ENCODE measurements at regions not wholly inside any gene's neighbourhood (a gene's known extent, or its start where the extent isn't known, plus 50 kb on each side); places are given as distances from the start of the nearest gene placed in this dataset.
"Not testable (repeated sequence)": the region's sequence is repeated elsewhere in the genome, so short reads cannot be mapped to it uniquely, and the experiment has no call there.

DNA sequence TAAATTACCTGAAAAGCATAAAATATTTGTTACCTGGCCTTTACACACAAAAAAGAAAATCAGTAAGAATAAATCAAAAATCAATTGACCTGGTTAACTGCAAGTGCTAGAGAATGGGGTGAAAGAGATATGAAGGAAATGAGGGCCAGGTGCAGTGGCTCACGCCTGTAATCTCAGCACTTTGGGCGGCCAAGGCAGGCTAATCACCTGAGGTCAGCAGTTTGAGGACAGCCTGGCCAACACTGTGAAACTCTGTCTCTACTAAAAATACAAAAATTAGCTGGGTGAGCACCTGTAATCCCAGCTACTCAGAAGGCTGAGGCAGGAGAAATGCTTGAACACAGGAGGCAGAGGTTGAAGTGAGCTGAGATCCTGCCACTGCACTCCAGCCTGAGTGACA, 1908.7 kb downstream of the PCDH9 start:
- not testable (repeated sequence) for H3K27me3 Mint-ChIP-seq; H3K36me3 Mint-ChIP-seq (ENCODE audit: insufficient read depth)

GRCh38 chr13:65314008-65314407, 1916.1 kb downstream of the PCDH9 start:
- H3K4me3 Mint-ChIP-seq = no peak overlapping the region
- ATAC-seq (replicated peaks) (no peak), DNase-seq (no peak)
- H3K9me3 Mint-ChIP-seq = peaks cover 15 to 25% of the 10 kb centered on the region in 2 donors
- H3K36me3 Mint-ChIP-seq (ENCODE audit: insufficient read depth) = no peaks in the 10 kb centered on the region
- H3K27ac Mint-ChIP-seq = no peak overlapping the region
- H3K27me3 Mint-ChIP-seq = no peaks in the 10 kb centered on the region
- no peaks in the 10 kb centered on the region for H3K4me1 Mint-ChIP-seq (ENCODE audit: low read depth in 2 of 2)

More for the DNA sequence above, 1908.7 kb downstream of the PCDH9 start:
- not testable (repeated sequence) for H3K27ac Mint-ChIP-seq; ATAC-seq (replicated peaks); H3K4me1 Mint-ChIP-seq (ENCODE audit: low read depth in 2 of 2); DNase-seq; H3K9me3 Mint-ChIP-seq; H3K4me3 Mint-ChIP-seq

DNA sequence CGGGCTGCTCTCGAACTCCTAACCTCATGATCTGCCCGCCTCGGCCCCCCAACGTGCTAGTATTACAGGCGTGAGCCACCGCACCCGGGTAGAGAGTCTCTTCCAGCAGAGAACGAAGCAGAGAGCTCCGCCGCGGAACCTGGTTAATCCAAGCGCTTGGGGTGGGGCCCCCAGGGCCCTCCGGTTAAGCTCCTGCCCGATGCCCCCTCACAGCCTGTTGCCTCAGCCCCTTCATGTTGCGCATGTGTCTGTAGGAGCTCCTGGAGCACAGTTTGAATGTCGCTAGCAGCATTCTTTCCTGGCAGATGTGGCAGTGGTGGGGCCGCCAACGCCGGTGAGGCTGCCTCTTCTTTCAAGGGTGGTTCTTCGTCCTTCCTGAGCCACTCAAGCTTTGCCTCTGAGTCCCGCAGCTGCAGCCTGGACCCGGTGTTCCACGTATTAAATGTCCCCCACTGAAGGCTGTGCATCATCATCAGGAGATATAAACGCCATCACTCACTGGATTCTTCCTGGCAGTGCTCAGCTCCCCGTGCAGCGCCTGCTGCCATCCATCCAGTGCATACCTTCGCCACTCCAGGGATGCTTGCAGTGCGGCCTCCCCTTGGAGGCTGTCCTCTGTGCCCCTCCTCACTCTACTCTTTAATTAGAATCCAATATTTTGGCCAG, 1919.3 kb downstream of the PCDH9 start:
- ATAC-seq (replicated peaks) (no peak), DNase-seq (no peak)
- H3K27ac Mint-ChIP-seq = no peak overlapping the region
- peaks cover 14 to 25% of the 10 kb centered on the region in 2 donors for H3K9me3 Mint-ChIP-seq
- H3K36me3 Mint-ChIP-seq (ENCODE audit: insufficient read depth) = no peaks in the 10 kb centered on the region
- no peak overlapping the region for H3K4me3 Mint-ChIP-seq
- H3K4me1 Mint-ChIP-seq (ENCODE audit: low read depth in 2 of 2) = no peaks in the 10 kb centered on the region
- no peaks in the 10 kb centered on the region for H3K27me3 Mint-ChIP-seq

- Mint-ChIP-seq H3K4me3 (no peak overlapping the region), H3K27ac (no peak overlapping the region), H3K9me3 (peaks cover 12 to 20% of the 10 kb centered on the region in 2 donors), H3K4me1 (ENCODE audit: low read depth in 2 of 2) (no peaks in the 10 kb centered on the region), H3K36me3 (ENCODE audit: insufficient read depth) (no peaks in the 10 kb centered on the region), H3K27me3 (no peaks in the 10 kb centered on the region)
- no peak for DNase-seq
- no peak for ATAC-seq (replicated peaks)
Observed at GRCh38 chr13:65309906-65310305, 1920.2 kb downstream of the PCDH9 start.

DNA sequence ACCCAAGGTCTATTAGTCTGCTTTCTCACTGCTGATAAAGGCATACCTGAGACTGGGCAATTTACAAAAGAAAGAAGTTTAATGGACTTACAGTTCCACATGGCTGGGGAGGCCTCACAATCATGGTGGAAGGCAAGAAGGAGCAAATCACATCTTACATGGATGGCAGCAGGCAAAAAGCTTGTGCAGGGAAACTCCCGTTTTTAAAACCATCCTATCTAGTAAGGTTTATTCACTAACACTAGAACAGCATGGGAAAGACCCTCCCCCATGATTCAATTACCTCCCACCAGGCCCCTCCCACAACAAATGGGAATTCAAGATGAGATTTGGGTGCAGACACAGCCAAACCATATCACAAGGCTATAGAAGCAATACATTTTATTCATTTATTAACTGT, 1921.4 kb downstream of the PCDH9 start:
- H3K4me1 Mint-ChIP-seq (ENCODE audit: low read depth in 2 of 2); DNase-seq; ATAC-seq (replicated peaks); H3K4me3 Mint-ChIP-seq; H3K27ac Mint-ChIP-seq; H3K27me3 Mint-ChIP-seq; H3K36me3 Mint-ChIP-seq (ENCODE audit: insufficient read depth): not testable (repeated sequence)
- peaks cover 7 to 10% of the 10 kb centered on the region in 2 donors for H3K9me3 Mint-ChIP-seq

DNA sequence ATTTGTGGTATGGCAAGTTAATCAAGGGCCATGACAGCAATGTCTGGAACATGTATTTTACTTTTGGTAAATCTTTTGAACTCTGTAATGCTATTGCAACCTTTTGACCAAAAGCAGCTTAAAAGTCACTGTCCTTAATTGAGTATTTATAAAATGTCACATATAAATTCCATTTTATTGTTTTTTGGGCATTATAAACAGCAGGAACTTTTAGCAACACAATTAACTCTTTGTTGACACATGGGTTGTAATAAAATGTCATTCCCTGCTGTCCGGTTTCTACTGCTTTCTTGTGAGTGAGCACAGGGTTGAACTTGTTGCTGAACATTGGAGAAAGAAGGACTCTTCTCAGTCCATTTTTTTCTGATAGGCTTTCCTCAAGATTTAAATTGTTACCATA, 1923.1 kb downstream of the PCDH9 start:
- Mint-ChIP-seq H3K36me3 (ENCODE audit: insufficient read depth) (no peaks in the 10 kb centered on the region), H3K4me3 (no peak overlapping the region), H3K4me1 (ENCODE audit: low read depth in 2 of 2) (no peaks in the 10 kb centered on the region), H3K9me3 (peaks cover 6 to 10% of the 10 kb centered on the region in 2 donors), H3K27me3 (no peaks in the 10 kb centered on the region), H3K27ac (no peak overlapping the region)
- no peak for ATAC-seq (replicated peaks)
- no peak for DNase-seq

DNA sequence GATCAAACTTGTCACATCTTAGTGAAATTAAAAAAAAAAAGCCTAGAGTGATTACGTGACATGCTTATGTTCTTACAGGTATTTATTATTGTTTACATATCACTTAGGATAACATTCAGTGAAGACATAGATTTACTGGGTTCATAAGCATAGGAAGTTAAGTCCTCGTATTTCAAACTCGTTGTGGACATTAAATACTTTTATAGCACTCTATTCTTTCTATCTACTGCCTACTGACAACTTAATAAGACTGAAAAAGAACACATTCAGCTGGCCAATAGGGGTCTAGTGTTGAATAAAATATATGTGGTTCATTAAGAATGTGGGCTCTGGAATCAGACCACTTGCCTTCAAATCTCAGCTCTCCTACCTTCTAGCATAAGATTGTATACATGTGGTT, 1927.4 kb downstream of the PCDH9 start:
- no peak for ATAC-seq (replicated peaks)
- no peaks in the 10 kb centered on the region for H3K4me1 Mint-ChIP-seq (ENCODE audit: low read depth in 2 of 2)
- DNase-seq = no peak
- H3K27ac Mint-ChIP-seq = no peak overlapping the region
- H3K27me3 Mint-ChIP-seq = no peaks in the 10 kb centered on the region
- H3K4me3 Mint-ChIP-seq = no peak overlapping the region
- H3K36me3 Mint-ChIP-seq (ENCODE audit: insufficient read depth) = no peaks in the 10 kb centered on the region
- peaks cover 0 to 5% of the 10 kb centered on the region in 2 donors for H3K9me3 Mint-ChIP-seq

GRCh38 chr13:65301506-65301905, 1928.6 kb downstream of the PCDH9 start:
- DNase-seq (no peak), ATAC-seq (replicated peaks) (no peak)
- H3K36me3 Mint-ChIP-seq (ENCODE audit: insufficient read depth) = no peaks in the 10 kb centered on the region
- no peaks in the 10 kb centered on the region for H3K27me3 Mint-ChIP-seq
- H3K4me3 Mint-ChIP-seq = no peak overlapping the region
- peaks cover 0 to 5% of the 10 kb centered on the region in 2 donors for H3K9me3 Mint-ChIP-seq
- no peaks in the 10 kb centered on the region for H3K4me1 Mint-ChIP-seq (ENCODE audit: low read depth in 2 of 2)
- no peak overlapping the region for H3K27ac Mint-ChIP-seq

GRCh38 chr13:65300220-65300619, 1929.9 kb downstream of the PCDH9 start:
- Mint-ChIP-seq H3K36me3 (ENCODE audit: insufficient read depth) (no peaks in the 10 kb centered on the region), H3K27ac (no peak overlapping the region), H3K9me3 (peaks cover 0 to 6% of the 10 kb centered on the region in 2 donors), H3K4me1 (ENCODE audit: low read depth in 2 of 2) (no peaks in the 10 kb centered on the region), H3K27me3 (no peaks in the 10 kb centered on the region), H3K4me3 (no peak overlapping the region)
- no peak for DNase-seq
- ATAC-seq (replicated peaks) = no peak

DNA sequence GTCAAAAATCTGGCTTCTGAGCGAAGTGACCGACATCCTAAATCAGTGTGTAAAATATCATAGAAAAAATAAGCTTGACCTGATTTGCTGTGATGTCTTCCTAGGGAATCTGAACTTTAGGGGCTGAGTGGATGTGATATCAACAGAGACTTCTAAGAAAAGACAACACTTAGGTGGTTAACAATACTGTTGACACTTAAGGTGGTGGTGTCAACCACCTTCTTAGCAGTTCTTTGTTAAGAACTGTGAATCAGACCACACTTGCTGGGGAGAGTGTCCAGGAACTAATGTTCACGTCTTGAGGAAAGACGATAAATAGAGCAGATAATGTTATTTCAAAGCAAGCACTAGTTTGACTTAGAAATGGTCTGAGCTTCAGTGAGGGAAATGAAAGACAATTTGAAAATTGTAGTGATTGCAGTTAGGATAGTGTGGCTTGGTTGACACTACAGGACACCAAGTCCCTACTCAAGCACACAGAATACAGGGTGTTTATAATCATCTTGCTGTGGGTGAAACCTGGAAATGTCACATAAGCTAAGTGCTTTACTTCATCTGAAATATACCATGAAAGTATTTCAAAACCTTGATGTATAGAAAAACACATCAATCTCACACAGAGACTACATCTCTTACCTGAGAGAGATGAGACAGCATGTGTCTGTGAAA, 1936.5 kb downstream of the PCDH9 start:
- Mint-ChIP-seq H3K4me3 (no peak overlapping the region), H3K27ac (no peak overlapping the region), H3K36me3 (ENCODE audit: insufficient read depth) (no peaks in the 10 kb centered on the region), H3K4me1 (ENCODE audit: low read depth in 2 of 2) (no peaks in the 10 kb centered on the region), H3K9me3 (peaks cover 4 to 7% of the 10 kb centered on the region in 2 donors), H3K27me3 (no peaks in the 10 kb centered on the region)
- ATAC-seq (replicated peaks) (no peak), DNase-seq (no peak)

DNA sequence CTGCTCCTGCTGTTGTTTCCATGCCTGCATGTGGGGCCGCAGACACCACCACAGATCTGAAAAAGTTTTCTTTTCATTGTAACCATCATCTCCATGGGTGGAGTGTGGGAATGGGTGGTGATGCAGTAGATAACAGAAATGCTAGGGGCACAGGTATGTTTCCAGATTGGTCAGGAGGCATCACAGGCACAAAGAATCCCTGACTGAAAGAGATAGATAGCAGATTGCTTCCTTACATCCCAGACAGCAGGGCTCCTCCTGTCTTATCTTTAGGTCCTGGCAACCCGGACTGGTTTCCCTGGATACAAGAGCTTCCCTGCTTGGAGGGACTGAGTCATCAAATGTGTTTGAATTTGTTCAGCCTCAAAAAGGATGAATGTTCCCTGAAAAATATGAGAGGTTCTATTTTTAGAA, 1937.6 kb downstream of the PCDH9 start:
- H3K4me3 Mint-ChIP-seq = no peak overlapping the region
- ATAC-seq (replicated peaks) (no peak), DNase-seq (no peak)
- no peaks in the 10 kb centered on the region for H3K27me3 Mint-ChIP-seq
- H3K9me3 Mint-ChIP-seq = peaks cover 4 to 7% of the 10 kb centered on the region in 2 donors
- H3K4me1 Mint-ChIP-seq (ENCODE audit: low read depth in 2 of 2) = no peaks in the 10 kb centered on the region
- no peaks in the 10 kb centered on the region for H3K36me3 Mint-ChIP-seq (ENCODE audit: insufficient read depth)
- H3K27ac Mint-ChIP-seq = no peak overlapping the region

DNA sequence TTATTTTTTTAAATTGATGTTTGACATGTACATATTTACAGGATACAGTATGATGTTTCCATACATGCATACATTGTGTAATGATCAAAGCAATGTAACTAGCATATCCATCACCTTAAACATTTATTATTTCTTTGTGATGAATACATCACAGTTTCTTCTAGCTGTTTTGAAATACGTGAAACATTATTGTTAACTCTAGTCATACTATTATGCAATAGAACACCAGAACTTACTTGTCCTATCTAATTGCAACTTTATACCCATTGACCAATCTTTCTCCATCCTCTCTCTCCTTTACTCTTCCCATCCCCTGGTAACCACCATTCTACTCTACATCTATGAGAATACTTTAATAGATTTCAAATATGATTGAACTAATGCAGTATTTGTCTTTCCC, 1942.7 kb downstream of the PCDH9 start:
- ATAC-seq (replicated peaks) (no peak), DNase-seq (no peak)
- Mint-ChIP-seq H3K4me3 (no peak overlapping the region), H3K9me3 (peaks cover 2 to 27% of the 10 kb centered on the region in 2 donors), H3K27me3 (no peaks in the 10 kb centered on the region), H3K4me1 (ENCODE audit: low read depth in 2 of 2) (no peaks in the 10 kb centered on the region), H3K36me3 (ENCODE audit: insufficient read depth) (no peaks in the 10 kb centered on the region), H3K27ac (no peak overlapping the region)

DNA sequence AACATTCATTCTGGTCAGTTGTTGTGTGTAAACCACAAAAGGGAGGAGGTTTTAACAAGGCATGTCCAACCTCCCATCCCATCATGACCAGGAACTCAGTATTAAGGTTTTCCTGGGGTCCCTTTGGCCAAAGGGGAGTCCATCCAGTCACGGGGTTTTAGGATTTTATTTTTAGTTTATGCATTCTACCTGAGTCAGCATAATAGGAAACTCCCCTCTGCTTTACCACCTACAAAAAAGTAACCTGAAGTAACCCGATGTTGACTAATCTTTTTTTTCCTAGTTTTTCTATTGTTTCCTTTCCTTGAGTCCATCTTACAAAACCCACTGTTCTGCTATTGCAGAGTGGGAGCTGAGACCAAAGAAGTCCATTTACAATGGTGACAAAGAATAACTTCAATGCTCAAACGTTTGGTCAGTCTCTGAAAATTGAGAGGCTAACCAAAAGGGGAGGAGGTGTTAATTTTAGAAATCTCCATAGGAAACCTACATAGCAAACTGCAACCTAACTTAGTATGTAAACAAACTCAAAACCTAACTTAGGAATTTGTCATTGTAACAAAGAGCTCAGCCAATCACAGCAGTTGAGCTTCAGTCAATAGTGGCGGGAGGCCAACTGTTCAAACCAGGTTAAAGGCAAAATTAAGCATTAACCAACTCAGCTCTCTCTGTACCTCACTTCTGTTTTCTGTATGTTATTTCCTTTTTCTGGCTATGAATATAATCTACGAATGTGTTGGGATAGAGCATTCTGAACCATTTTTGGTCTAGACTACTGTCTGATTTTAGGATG, 1954.1 kb downstream of the PCDH9 start:
- no peaks in the 10 kb centered on the region for H3K27me3 Mint-ChIP-seq
- no peaks in the 10 kb centered on the region for H3K36me3 Mint-ChIP-seq (ENCODE audit: insufficient read depth)
- ATAC-seq (replicated peaks) = no peak
- no peak for DNase-seq
- no peaks in the 10 kb centered on the region for H3K4me1 Mint-ChIP-seq (ENCODE audit: low read depth in 2 of 2)
- H3K4me3 Mint-ChIP-seq = no peak overlapping the region
- H3K27ac Mint-ChIP-seq = no peak overlapping the region
- H3K9me3 Mint-ChIP-seq = peaks cover 11% of the 10 kb centered on the region in 2 donors

GRCh38 chr13:65275108-65275507, 1955.0 kb downstream of the PCDH9 start:
- H3K4me3 Mint-ChIP-seq = no peak overlapping the region
- H3K27me3 Mint-ChIP-seq = no peaks in the 10 kb centered on the region
- no peak for ATAC-seq (replicated peaks)
- no peak overlapping the region for H3K27ac Mint-ChIP-seq
- peaks cover 11% of the 10 kb centered on the region in 2 donors for H3K9me3 Mint-ChIP-seq
- no peaks in the 10 kb centered on the region for H3K36me3 Mint-ChIP-seq (ENCODE audit: insufficient read depth)
- DNase-seq = no peak
- H3K4me1 Mint-ChIP-seq (ENCODE audit: low read depth in 2 of 2) = no peaks in the 10 kb centered on the region
